Nephron (organoid): ENCODE measurements at regions not wholly inside any gene's neighbourhood (a gene's known extent, or its start where the extent isn't known, plus 50 kb on each side); places are given as distances from the start of the nearest gene placed in this dataset.
A peak's percentile ranks its signal among the peaks of the same experiment; 100 is the strongest.

Experiments used
- H3K27ac Mint-ChIP-seq, 3 experiments: 2 replicates each; pipeline ENCODE4 v1.8.0; 2020; ENCODE audit warnings: mixed read lengths in 3 of 3, mild to moderate bottlenecking in 2 of 3, moderate library complexity in 1 of 3
- H3K27me3 Mint-ChIP-seq: 2 replicates; pipeline ENCODE4 v1.8.0; 2021; ENCODE audit warnings: low read depth, mild to moderate bottlenecking, moderate library complexity, mixed read lengths
- H3K36me3 Mint-ChIP-seq: 2 replicates; pipeline ENCODE4 v1.8.0; 2020; ENCODE audit warnings: low read depth, mixed read lengths
- H3K4me1 Mint-ChIP-seq: 2 replicates; pipeline ENCODE4 v1.8.0; 2020; ENCODE audit warnings: mixed read lengths
- H3K4me3 Mint-ChIP-seq, 3 experiments: 2 replicates each; pipeline ENCODE4 v1.8.0; 2020; ENCODE audit warnings: mild to moderate bottlenecking in 3 of 3, mixed read lengths in 3 of 3, moderate library complexity in 2 of 3
- H3K9me3 Mint-ChIP-seq: 2 replicates; pipeline ENCODE4 v1.8.0; 2020; ENCODE audit warnings: mixed read lengths
- TF ChIP-seq, protein P1 (sequence below), 3 experiments: fragments of 200-600 bp; sonication (generic); IDR thresholded peaks; one replicate each; pipeline ENCODE4 v1.5.0; 2021; ENCODE audit warnings: antibody characterized with exemption in 3 of 3; ENCODE audit not compliant: unreplicated experiment in 3 of 3

DNA sequence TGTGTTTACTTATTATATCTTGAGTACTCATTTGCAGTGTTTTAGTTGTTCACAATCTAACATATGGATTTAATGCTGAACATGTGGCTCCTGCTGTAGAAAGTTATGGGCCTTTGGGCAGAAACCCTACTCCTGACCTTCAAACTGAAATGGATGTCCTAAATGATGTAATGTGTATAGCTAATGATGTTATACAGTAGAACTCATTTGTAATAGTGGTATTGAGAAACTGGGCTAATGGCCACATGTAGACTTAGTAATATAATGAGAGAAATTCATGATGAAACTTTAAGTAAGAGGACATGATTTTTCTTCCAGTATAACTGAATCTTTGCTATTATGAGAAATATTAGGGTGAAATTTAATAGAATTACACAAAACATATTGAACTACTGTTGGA, 121.3 kb upstream of the PTPRK start:
- H3K36me3 Mint-ChIP-seq = no peaks in the 10 kb centered on the region
- no peaks in the 10 kb centered on the region for H3K4me1 Mint-ChIP-seq
- no peaks in the 10 kb centered on the region for H3K9me3 Mint-ChIP-seq
- H3K27me3 Mint-ChIP-seq = no peaks in the 10 kb centered on the region
- no peak overlapping the region for H3K4me3 Mint-ChIP-seq
- peak overlapping the region in 1 of 3 experiments; percentile 0 for H3K27ac Mint-ChIP-seq
- TF ChIP-seq, protein P1, sequence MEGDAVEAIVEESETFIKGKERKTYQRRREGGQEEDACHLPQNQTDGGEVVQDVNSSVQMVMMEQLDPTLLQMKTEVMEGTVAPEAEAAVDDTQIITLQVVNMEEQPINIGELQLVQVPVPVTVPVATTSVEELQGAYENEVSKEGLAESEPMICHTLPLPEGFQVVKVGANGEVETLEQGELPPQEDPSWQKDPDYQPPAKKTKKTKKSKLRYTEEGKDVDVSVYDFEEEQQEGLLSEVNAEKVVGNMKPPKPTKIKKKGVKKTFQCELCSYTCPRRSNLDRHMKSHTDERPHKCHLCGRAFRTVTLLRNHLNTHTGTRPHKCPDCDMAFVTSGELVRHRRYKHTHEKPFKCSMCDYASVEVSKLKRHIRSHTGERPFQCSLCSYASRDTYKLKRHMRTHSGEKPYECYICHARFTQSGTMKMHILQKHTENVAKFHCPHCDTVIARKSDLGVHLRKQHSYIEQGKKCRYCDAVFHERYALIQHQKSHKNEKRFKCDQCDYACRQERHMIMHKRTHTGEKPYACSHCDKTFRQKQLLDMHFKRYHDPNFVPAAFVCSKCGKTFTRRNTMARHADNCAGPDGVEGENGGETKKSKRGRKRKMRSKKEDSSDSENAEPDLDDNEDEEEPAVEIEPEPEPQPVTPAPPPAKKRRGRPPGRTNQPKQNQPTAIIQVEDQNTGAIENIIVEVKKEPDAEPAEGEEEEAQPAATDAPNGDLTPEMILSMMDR (IDR thresholded peaks at IDR 0.05; ENCODE audit: unreplicated experiment in 3 of 3) = no peak

DNA sequence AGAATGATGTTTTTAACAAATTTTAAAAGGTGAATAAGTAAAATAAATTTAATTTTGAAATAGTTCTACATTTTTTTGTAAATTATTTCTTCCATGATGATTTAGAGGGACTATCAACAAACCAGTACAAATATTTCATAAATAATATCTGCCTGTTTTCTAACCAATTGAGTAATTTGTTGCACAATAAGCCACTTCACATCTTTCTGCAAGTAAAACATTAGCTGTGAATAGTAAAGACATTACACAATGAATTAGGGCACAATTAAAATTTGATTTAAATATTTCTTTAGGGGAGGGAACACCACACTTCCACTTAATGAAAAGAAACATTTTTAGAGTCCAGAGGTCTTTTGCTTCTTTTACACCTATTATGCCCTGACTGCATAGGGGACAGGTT, 118.4 kb upstream of the PTPRK start:
- TF ChIP-seq, protein P1 (IDR thresholded peaks at IDR 0.05; ENCODE audit: unreplicated experiment in 3 of 3) = no peak
- no peaks in the 10 kb centered on the region for H3K9me3 Mint-ChIP-seq
- H3K27ac Mint-ChIP-seq = no peak overlapping the region
- no peak overlapping the region for H3K4me3 Mint-ChIP-seq
- no peaks in the 10 kb centered on the region for H3K4me1 Mint-ChIP-seq
- no peaks in the 10 kb centered on the region for H3K36me3 Mint-ChIP-seq
- H3K27me3 Mint-ChIP-seq = peaks cover 4% of the 10 kb centered on the region

DNA sequence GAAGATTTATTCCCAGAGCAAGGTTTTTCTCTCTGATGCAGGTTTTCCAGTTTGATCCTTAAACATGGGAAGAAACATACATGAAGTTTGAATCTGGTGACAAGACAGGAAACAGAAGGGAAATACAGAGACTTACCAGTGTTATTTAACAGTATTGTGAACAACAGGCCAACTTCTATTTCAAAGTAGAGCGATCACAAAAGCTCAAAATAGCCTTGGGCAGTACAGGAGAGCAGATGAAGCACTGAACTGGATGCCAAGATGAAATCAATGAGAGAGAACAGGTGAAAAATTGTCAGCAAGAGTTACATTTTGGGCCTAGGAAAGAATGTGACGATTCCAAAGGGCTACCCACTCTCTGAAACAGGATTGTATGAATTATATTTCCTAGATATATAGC, 114.8 kb upstream of the PTPRK start:
- H3K4me1 Mint-ChIP-seq = no peaks in the 10 kb centered on the region

DNA sequence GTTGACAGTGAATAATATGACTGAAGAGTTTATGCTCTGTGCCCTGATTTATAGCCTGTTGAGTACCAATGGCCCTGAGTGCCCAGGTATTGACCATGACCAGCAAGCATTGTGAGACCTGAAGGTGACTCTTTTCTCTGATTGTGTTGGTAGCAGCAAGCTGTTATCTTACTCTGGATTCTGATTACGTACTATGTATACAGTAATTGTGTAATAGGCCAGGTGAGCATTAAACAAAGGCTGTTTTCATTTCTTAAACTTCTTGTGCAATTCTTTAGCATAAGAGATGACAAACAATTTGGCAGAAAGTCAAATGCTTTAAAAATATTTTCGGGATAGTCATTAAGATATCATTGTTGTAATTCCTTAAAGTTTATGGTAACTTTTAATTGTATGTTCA, 111.7 kb upstream of the PTPRK start:
- H3K27me3 Mint-ChIP-seq = peaks cover 4% of the 10 kb centered on the region
- no peaks in the 10 kb centered on the region for H3K4me1 Mint-ChIP-seq
- no peak overlapping the region for H3K27ac Mint-ChIP-seq

More for the DNA sequence above, 114.8 kb upstream of the PTPRK start:
- Mint-ChIP-seq H3K36me3 (no peaks in the 10 kb centered on the region), H3K4me3 (no peak overlapping the region), H3K27ac (no peak overlapping the region), H3K9me3 (no peaks in the 10 kb centered on the region), H3K27me3 (peaks cover 4% of the 10 kb centered on the region)
- TF ChIP-seq, protein P1 (IDR thresholded peaks at IDR 0.05; ENCODE audit: unreplicated experiment in 3 of 3) = no peak

DNA sequence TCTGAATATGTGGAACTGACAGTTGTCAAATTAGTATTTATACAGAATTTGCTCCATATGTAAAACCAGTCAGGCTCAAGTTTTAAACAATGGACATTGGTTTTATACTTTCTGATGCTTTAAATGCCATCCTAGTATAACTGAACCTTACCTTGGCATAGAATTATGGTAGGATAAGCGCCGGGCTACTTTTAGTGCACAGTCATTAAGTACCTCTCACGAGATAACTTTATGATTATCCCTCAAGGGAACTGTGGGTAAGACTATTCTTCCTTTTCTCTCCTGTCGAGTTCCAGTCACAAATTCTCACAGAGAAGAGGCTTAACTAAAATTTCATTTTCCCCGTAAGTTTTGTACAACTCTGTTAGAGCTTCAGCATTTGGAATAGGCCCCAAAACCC, 110.6 kb upstream of the PTPRK start:
- TF ChIP-seq, protein P1 (IDR thresholded peaks at IDR 0.05; ENCODE audit: unreplicated experiment in 3 of 3) = no peak
- no peaks in the 10 kb centered on the region for H3K4me1 Mint-ChIP-seq
- no peaks in the 10 kb centered on the region for H3K36me3 Mint-ChIP-seq
- H3K27ac Mint-ChIP-seq = no peak overlapping the region
- no peak overlapping the region for H3K4me3 Mint-ChIP-seq
- H3K9me3 Mint-ChIP-seq = no peaks in the 10 kb centered on the region
- H3K27me3 Mint-ChIP-seq = peaks cover under 1% of the 10 kb centered on the region

More for the DNA sequence above, 111.7 kb upstream of the PTPRK start:
- TF ChIP-seq, protein P1 (IDR thresholded peaks at IDR 0.05; ENCODE audit: unreplicated experiment in 3 of 3) = no peak
- no peaks in the 10 kb centered on the region for H3K36me3 Mint-ChIP-seq
- no peak overlapping the region for H3K4me3 Mint-ChIP-seq
- H3K9me3 Mint-ChIP-seq = no peaks in the 10 kb centered on the region

DNA sequence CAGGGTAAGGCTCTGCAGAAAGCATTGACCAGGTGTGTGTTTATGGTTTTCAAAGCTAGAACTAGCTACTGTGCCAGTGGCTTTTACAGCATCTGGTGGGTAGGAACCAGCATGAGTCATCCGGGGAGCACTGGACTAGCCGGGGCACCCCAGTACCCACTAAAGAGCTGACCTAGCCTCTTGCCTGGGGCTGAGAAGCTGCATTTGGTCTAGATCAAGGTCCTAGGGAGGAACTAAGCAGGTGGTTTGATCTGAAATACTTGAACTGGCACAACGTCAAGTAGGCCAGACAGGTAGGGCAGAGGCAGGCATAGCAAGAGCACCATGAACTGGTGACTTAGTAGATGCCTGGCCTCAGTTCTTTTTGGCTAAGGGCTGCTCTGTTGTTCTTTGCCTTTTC, 109.8 kb upstream of the PTPRK start:
- H3K27ac Mint-ChIP-seq = no peak overlapping the region
- TF ChIP-seq, protein P1 (IDR thresholded peaks at IDR 0.05; ENCODE audit: unreplicated experiment in 3 of 3) = no peak

More for the DNA sequence above, 109.8 kb upstream of the PTPRK start:
- H3K9me3 Mint-ChIP-seq = no peaks in the 10 kb centered on the region
- no peak overlapping the region for H3K4me3 Mint-ChIP-seq
- H3K27me3 Mint-ChIP-seq = no peaks in the 10 kb centered on the region
- H3K4me1 Mint-ChIP-seq = no peaks in the 10 kb centered on the region
- H3K36me3 Mint-ChIP-seq = no peaks in the 10 kb centered on the region
